Mesothelial cell of epicardium (in vitro differentiated cells): ENCODE measurements at regions not wholly inside any gene's neighbourhood (a gene's known extent, or its start where the extent isn't known, plus 50 kb on each side); places are given as distances from the start of the nearest gene placed in this dataset.

Source experiments
- DNase-seq, 2 experiments: peaks; one replicate each; pipeline ENCODE4 v3.0.0; 2021; ENCODE audit warnings: low spot score in 2 of 2; ENCODE audit not compliant: unreplicated experiment in 2 of 2
- H3K27ac Mint-ChIP-seq: 2 replicates; pipeline ENCODE4 v1.8.0; 2021; ENCODE audit warnings: mixed read lengths
- H3K27me3 Mint-ChIP-seq: 2 replicates; pipeline ENCODE4 v1.8.0; 2021; ENCODE audit warnings: low read depth, mixed read lengths
- H3K36me3 Mint-ChIP-seq: 2 replicates; pipeline ENCODE4 v1.8.0; 2021; ENCODE audit warnings: mixed read lengths
- H3K4me1 Mint-ChIP-seq: 2 replicates; pipeline ENCODE4 v1.8.0; 2021; ENCODE audit warnings: mixed read lengths
- H3K4me3 Mint-ChIP-seq: 2 replicates; pipeline ENCODE4 v1.8.0; 2021; ENCODE audit warnings: mild to moderate bottlenecking, moderate library complexity, mixed read lengths
- H3K9me3 Mint-ChIP-seq: 2 replicates; pipeline ENCODE4 v1.8.0; 2021; ENCODE audit warnings: mixed read lengths
- TF ChIP-seq, protein P1 (sequence below): fragments of 200-600 bp; sonication (generic); IDR thresholded peaks from one replicate; pipeline ENCODE4 v1.5.0; 2021; ENCODE audit warnings: antibody characterized with exemption; ENCODE audit not compliant: unreplicated experiment

DNA sequence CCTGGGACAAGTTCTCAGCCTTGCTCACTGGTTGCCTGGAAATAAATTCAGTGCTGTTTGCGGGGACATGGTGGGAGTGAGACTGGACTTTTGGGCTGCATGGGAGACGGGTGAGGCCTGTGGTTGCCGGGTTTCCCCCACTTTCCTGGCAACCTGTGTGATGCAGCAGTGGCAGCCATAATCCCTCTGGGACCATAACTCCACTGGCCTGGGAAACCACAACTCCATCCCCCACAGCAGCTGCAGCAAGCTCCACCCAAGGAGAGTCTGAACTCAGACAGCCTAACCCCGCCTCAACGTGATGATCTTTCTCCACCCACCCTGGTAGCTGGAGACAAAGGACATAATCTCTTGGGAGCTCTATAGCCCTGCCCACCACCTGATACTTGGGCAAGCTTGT is 349.9 kb downstream of the PIK3R1 start:
- Mint-ChIP-seq H3K4me3 (no peak overlapping the region), H3K4me1 (peaks cover 15% of the 10 kb centered on the region), H3K36me3 (peaks cover 21% of the 10 kb centered on the region), H3K9me3 (peaks cover 58% of the 10 kb centered on the region), H3K27ac (no peak overlapping the region), H3K27me3 (no peaks in the 10 kb centered on the region)
- no peak for DNase-seq
- TF ChIP-seq, protein P1, sequence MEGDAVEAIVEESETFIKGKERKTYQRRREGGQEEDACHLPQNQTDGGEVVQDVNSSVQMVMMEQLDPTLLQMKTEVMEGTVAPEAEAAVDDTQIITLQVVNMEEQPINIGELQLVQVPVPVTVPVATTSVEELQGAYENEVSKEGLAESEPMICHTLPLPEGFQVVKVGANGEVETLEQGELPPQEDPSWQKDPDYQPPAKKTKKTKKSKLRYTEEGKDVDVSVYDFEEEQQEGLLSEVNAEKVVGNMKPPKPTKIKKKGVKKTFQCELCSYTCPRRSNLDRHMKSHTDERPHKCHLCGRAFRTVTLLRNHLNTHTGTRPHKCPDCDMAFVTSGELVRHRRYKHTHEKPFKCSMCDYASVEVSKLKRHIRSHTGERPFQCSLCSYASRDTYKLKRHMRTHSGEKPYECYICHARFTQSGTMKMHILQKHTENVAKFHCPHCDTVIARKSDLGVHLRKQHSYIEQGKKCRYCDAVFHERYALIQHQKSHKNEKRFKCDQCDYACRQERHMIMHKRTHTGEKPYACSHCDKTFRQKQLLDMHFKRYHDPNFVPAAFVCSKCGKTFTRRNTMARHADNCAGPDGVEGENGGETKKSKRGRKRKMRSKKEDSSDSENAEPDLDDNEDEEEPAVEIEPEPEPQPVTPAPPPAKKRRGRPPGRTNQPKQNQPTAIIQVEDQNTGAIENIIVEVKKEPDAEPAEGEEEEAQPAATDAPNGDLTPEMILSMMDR: no peak

DNA sequence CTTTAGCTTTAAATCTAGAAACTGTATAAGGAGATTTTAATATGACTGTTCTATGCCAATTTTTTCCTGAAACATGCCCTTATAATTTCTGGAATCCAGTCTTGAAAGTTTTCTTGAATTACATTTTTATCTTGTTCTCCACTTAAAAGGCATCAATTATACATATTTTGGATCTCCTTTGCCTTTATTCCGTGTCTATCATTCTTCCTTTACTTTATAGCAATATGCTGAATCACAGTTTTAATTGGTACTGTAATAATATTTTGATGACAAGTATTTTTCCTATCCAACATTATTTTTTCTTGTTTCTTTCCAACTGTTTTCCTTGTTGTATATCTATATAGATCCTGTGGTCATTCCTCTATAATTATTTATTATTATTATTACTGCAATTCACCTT is 361.2 kb downstream of the PIK3R1 start:
- Mint-ChIP-seq H3K27ac (no peak overlapping the region), H3K27me3 (no peaks in the 10 kb centered on the region), H3K4me3 (no peak overlapping the region), H3K36me3 (peaks cover 8% of the 10 kb centered on the region), H3K9me3 (peaks cover 18% of the 10 kb centered on the region), H3K4me1 (no peaks in the 10 kb centered on the region)
- DNase-seq: no peak
- TF ChIP-seq, protein P1: no peak

DNA sequence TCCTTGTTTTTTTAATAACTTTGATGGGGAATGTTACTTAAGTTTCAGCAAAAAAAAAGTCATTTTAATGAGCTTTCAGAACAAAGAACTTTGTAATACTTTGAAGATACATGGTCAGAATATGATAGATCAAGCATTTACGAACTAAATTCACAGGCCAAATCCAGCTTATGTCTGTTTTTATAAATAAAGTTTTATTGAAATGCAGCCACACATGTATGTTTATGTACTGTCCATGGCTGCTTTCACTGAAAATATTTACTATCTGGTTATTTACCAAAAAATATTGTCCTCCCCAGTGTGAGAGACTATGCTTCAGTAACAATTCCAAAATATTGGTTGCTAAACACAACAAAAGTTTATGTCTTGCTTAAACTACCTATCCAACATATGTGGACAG is 366.7 kb downstream of the PIK3R1 start:
- H3K27me3 Mint-ChIP-seq: no peaks in the 10 kb centered on the region
- no peaks in the 10 kb centered on the region for H3K4me1 Mint-ChIP-seq
- peaks cover 2% of the 10 kb centered on the region for H3K36me3 Mint-ChIP-seq
- TF ChIP-seq, protein P1: no peak
- peaks cover 11% of the 10 kb centered on the region for H3K9me3 Mint-ChIP-seq
- H3K27ac Mint-ChIP-seq: no peak overlapping the region
- H3K4me3 Mint-ChIP-seq: no peak overlapping the region
- no peak for DNase-seq

DNA sequence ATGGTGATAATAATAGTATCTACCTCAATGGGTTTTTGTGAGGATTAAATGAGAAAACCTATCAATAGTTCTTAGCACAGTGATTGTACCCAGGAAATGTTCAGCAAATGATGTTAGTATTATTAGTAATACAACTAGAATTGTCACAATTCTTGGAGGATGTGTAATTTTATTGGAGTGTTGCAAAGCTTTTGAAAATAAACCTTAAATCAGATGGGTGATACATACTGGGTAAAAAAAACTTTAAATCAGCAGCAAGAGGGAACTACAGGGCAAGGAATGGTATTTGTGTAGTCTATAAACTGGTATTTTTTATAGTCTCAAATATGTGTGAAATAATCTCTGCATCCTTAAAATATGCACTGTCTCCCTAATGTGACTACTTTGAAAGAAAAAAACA is 371.6 kb downstream of the PIK3R1 start:
- H3K27me3 Mint-ChIP-seq: no peaks in the 10 kb centered on the region
- H3K4me3 Mint-ChIP-seq: no peak overlapping the region
- peaks cover 7% of the 10 kb centered on the region for H3K9me3 Mint-ChIP-seq
- peaks cover 2% of the 10 kb centered on the region for H3K4me1 Mint-ChIP-seq
- TF ChIP-seq, protein P1: no peak
- DNase-seq: no peak
- H3K36me3 Mint-ChIP-seq: no peaks in the 10 kb centered on the region
- no peak overlapping the region for H3K27ac Mint-ChIP-seq

DNA sequence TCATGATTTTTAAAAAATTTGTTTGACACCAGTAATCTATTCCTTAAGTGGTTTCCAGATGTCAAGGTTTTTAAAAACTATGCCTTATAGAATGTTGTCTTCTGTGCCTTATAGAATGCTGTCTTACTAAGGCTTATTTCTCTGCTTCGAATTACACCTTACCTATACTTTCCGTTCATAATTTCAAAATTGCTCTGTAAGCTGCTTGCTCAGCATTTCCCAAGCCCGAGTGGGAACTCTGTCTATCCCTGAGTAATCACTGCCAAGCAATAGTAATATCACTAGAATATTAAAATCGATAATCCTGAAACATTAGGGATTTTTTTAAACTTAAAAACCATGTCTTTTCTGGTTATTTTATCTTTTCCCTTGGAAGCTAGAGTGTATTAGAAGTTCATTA is 376.3 kb downstream of the PIK3R1 start:
- H3K27me3 Mint-ChIP-seq: no peaks in the 10 kb centered on the region

More for the DNA sequence above, 376.3 kb downstream of the PIK3R1 start:
- Mint-ChIP-seq H3K4me1 (peaks cover 15% of the 10 kb centered on the region), H3K36me3 (no peaks in the 10 kb centered on the region), H3K27ac (no peak overlapping the region), H3K9me3 (peaks cover 10% of the 10 kb centered on the region), H3K4me3 (no peak overlapping the region)
- DNase-seq: no peak
- TF ChIP-seq, protein P1: no peak
